ENCODE measurements at regions not wholly inside any gene's neighbourhood (a gene's known extent, or its start where the extent isn't known, plus 50 kb on each side); places are given as distances from the start of the nearest gene placed in this dataset.

DNA sequence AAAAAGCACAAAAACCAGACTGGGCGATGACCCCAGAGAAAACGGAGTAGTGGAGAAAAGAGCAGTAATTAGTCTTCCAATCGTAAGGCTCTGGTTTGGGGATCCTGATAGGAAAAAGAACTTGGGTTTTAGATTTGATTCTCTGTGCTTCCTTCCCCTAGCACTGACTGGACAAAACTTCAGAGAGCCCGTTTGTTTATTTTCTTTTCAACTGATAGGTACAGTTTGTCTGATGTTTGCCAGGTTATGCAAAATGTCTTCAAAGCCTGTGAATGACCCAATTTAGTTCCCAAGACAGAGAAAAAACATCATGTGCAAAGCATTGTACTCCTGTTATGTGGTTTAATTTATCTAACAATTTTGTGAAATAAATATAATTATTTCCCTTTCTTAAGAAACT, 151.1 kb upstream of the COX10 start:
- Mint-ChIP-seq H3K4me1 (peaks cover 74% of the 10 kb centered on the region), H3K27me3 (no peaks in the 10 kb centered on the region), H3K27ac (peak overlapping the region; percentile 80), H3K9me3 (ENCODE audit: insufficient read depth) (no peaks in the 10 kb centered on the region), H3K4me3 (peak overlapping the region; percentile 69)
- 97% methylated on average over 3 of the region's 4 CpGs for WGBS (ENCODE audit: insufficient coverage)
- ChIA-PET CTCF (interaction anchor here (1.5 to 2.6 kb wide), 2 partner anchors 11 to 13 kb away, joined by 3 to 7 read pairs; no protein-coding TSS in a partner anchor), POLR2A (interaction anchor here (1.1 kb wide), 1 partner anchor 13 kb away, joined by 6 read pairs; no protein-coding TSS in a partner anchor)
- no peak overlapping the region for H2AFZ ChIP-seq (ENCODE audit: insufficient read depth, low read depth, low read length, poor library complexity, severe bottlenecking)
- no peak for DNase-seq
- no peaks in the 10 kb centered on the region for H4K20me1 ChIP-seq (ENCODE audit: control insufficient read depth, insufficient read depth, low read length, poor library complexity, severe bottlenecking)
- peaks cover 56 to 70% of the 10 kb centered on the region in 2 donors for H3K4me1 ChIP-seq (ENCODE audit: control insufficient read depth in 2 of 2, insufficient read depth in 2 of 2, low read length in 2 of 2)
- no peaks in the 10 kb centered on the region for H3K9me3 ChIP-seq (ENCODE audit: control extremely low read depth in 1 of 3, control insufficient read depth in 2 of 3, insufficient read depth in 1 of 3, low read length in 2 of 3)
- TF ChIP-seq EZH2 (IDR thresholded peaks at IDR 0.05; ENCODE audit: borderline replicate concordance, insufficient read depth, low read depth, low read length, poor library complexity, severe bottlenecking) = no peak
- TF ChIP-seq, protein P1, sequence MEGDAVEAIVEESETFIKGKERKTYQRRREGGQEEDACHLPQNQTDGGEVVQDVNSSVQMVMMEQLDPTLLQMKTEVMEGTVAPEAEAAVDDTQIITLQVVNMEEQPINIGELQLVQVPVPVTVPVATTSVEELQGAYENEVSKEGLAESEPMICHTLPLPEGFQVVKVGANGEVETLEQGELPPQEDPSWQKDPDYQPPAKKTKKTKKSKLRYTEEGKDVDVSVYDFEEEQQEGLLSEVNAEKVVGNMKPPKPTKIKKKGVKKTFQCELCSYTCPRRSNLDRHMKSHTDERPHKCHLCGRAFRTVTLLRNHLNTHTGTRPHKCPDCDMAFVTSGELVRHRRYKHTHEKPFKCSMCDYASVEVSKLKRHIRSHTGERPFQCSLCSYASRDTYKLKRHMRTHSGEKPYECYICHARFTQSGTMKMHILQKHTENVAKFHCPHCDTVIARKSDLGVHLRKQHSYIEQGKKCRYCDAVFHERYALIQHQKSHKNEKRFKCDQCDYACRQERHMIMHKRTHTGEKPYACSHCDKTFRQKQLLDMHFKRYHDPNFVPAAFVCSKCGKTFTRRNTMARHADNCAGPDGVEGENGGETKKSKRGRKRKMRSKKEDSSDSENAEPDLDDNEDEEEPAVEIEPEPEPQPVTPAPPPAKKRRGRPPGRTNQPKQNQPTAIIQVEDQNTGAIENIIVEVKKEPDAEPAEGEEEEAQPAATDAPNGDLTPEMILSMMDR (IDR thresholded peaks at IDR 0.05) = no peak
- H3K4me2 ChIP-seq (replicated peaks; ENCODE audit: low read depth, low read length, poor library complexity, severe bottlenecking) = peak overlapping the region; percentile 53
- peak overlapping the region; percentile 36 for H3K9ac ChIP-seq (ENCODE audit: low read length)
- peak overlapping the region; percentile 1 to 76 for H3K27ac ChIP-seq (ENCODE audit: low read length in 2 of 2)
- intact Hi-C loops (cut with micrococcal nuclease) = no loop called here
- no peaks in the 10 kb centered on the region for H3K27me3 ChIP-seq (replicated peaks in 1 of 4; ENCODE audit: control extremely low read depth in 1 of 4, control insufficient read depth in 3 of 4, insufficient read depth in 4 of 4, low read length in 3 of 4)
- no peak overlapping the region for H3K4me3 ChIP-seq (ENCODE audit: control extremely low read depth in 1 of 5, extremely low read depth in 1 of 5, insufficient read depth in 1 of 5, low read depth in 2 of 5, low read length in 4 of 5)
- no peak for ATAC-seq (ENCODE audit: low read depth)
- no peaks in the 10 kb centered on the region for H3K36me3 ChIP-seq (replicated peaks in 1 of 2; ENCODE audit: control extremely low read depth in 1 of 2, control insufficient read depth in 1 of 2, extremely low read depth in 1 of 2, insufficient read depth in 2 of 2, low read length in 1 of 2)
- no peaks in the 10 kb centered on the region for H3K79me2 ChIP-seq (ENCODE audit: control insufficient read depth, insufficient read depth, low read length)

DNA sequence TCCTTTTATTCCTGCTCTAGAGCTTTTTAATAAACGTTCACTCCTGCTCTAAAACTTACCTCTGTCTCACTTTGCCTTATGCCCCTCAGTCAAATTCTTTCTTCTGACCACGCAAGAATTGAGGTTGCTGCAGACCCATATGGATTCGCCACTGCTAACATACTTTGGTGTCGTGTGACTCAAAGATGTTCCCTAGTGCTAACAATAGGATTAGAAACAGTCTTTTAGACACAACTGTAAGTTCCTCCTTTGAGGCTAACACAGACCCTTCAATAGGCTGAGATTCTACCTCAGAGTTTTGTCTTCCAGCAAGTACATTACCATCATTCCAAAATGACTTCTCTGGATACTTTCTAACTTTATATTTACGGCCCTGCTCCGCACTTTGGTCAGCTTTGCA, 149.5 kb upstream of the COX10 start:
- H3K36me3 ChIP-seq (replicated peaks in 1 of 2; ENCODE audit: control extremely low read depth in 1 of 2, control insufficient read depth in 1 of 2, extremely low read depth in 1 of 2, insufficient read depth in 2 of 2, low read length in 1 of 2) = no peaks in the 10 kb centered on the region
- Mint-ChIP-seq H3K4me3 (peak overlapping the region; percentile 66), H3K9me3 (ENCODE audit: insufficient read depth) (no peaks in the 10 kb centered on the region), H3K27me3 (no peaks in the 10 kb centered on the region), H3K4me1 (peaks cover 72% of the 10 kb centered on the region), H3K27ac (peak overlapping the region; percentile 79)
- intact Hi-C loops (cut with micrococcal nuclease) = loop anchor here (1.0 kb wide), 1 partner anchor 12 kb away; no protein-coding TSS in a partner anchor
- TF ChIP-seq EZH2 (IDR thresholded peaks at IDR 0.05; ENCODE audit: borderline replicate concordance, insufficient read depth, low read depth, low read length, poor library complexity, severe bottlenecking) = no peak
- TF ChIP-seq, protein P1 (IDR thresholded peaks at IDR 0.05) = no peak
- H3K4me1 ChIP-seq (ENCODE audit: control insufficient read depth in 2 of 2, insufficient read depth in 2 of 2, low read length in 2 of 2) = peaks cover 56 to 70% of the 10 kb centered on the region in 2 donors
- no peaks in the 10 kb centered on the region for H3K9me3 ChIP-seq (ENCODE audit: control extremely low read depth in 1 of 3, control insufficient read depth in 2 of 3, insufficient read depth in 1 of 3, low read length in 2 of 3)
- no peak overlapping the region for H2AFZ ChIP-seq (ENCODE audit: insufficient read depth, low read depth, low read length, poor library complexity, severe bottlenecking)
- ChIA-PET CTCF (no interaction called here), POLR2A (no interaction called here)
- no peaks in the 10 kb centered on the region for H4K20me1 ChIP-seq (ENCODE audit: control insufficient read depth, insufficient read depth, low read length, poor library complexity, severe bottlenecking)
- no peaks in the 10 kb centered on the region for H3K79me2 ChIP-seq (ENCODE audit: control insufficient read depth, insufficient read depth, low read length)
- no peak overlapping the region for H3K9ac ChIP-seq (ENCODE audit: low read length)
- WGBS (ENCODE audit: insufficient coverage) = 72% methylated on average over 3 of the region's 6 CpGs
- ATAC-seq (ENCODE audit: low read depth) (no peak), DNase-seq (no peak)
- no peak overlapping the region for H3K27ac ChIP-seq (ENCODE audit: low read length in 2 of 2)
- H3K4me3 ChIP-seq (ENCODE audit: control extremely low read depth in 1 of 5, extremely low read depth in 1 of 5, insufficient read depth in 1 of 5, low read depth in 2 of 5, low read length in 4 of 5) = no peak overlapping the region
- no peaks in the 10 kb centered on the region for H3K27me3 ChIP-seq (replicated peaks in 1 of 4; ENCODE audit: control extremely low read depth in 1 of 4, control insufficient read depth in 3 of 4, insufficient read depth in 4 of 4, low read length in 3 of 4)
- peak overlapping the region; percentile 46 for H3K4me2 ChIP-seq (replicated peaks; ENCODE audit: low read depth, low read length, poor library complexity, severe bottlenecking)

Data from B cell (primary cell).